Brain pericyte (primary cell): ENCODE measurements at regions not wholly inside any gene's neighbourhood (a gene's known extent, or its start where the extent isn't known, plus 50 kb on each side); places are given as distances from the start of the nearest gene placed in this dataset.

Experiments
- DNase-seq: peaks from one replicate; pipeline ENCODE4 v3.0.0-alpha.2; 2012; ENCODE audit warnings: low read depth, low spot score

- no peak for DNase-seq
These were observed 113.0 kb downstream of the PLEKHG1 start for GRCh38 chr6:150712505-150713252.

GRCh38 chr6:150713487-150713886, 113.8 kb downstream of the PLEKHG1 start:
- no peak for DNase-seq

- DNase-seq: no peak
These were observed 114.2 kb downstream of the PLEKHG1 start for GRCh38 chr6:150713931-150714330.

- no peak for DNase-seq
These were observed 115.4 kb downstream of the PLEKHG1 start for GRCh38 chr6:150715133-150715532.

- DNase-seq: no peak
These were observed 117.7 kb downstream of the PLEKHG1 start for GRCh38 chr6:150717419-150717818.

GRCh38 chr6:150719099-150719766, 119.5 kb downstream of the PLEKHG1 start:
- DNase-seq: no peak

- no peak for DNase-seq
These were observed 120.1 kb downstream of the PLEKHG1 start for GRCh38 chr6:150719831-150720230.

GRCh38 chr6:150720774-150721233, 121.1 kb downstream of the PLEKHG1 start:
- no peak for DNase-seq

- no peak for DNase-seq
These were observed 122.0 kb downstream of the PLEKHG1 start for GRCh38 chr6:150721418-150722266.

GRCh38 chr6:150722614-150723344, 123.1 kb downstream of the PLEKHG1 start:
- no peak for DNase-seq

- DNase-seq: no peak
These were observed 123.6 kb downstream of the PLEKHG1 start for GRCh38 chr6:150723345-150723658.

GRCh38 chr6:150723857-150724256, 124.2 kb downstream of the PLEKHG1 start:
- DNase-seq: no peak

GRCh38 chr6:150725795-150726194, 126.1 kb downstream of the PLEKHG1 start:
- no peak for DNase-seq

- DNase-seq: no peak
These were observed 129.6 kb downstream of the PLEKHG1 start for GRCh38 chr6:150729188-150729748.

- DNase-seq: no peak
These were observed 131.2 kb downstream of the PLEKHG1 start for GRCh38 chr6:150730801-150731457.

GRCh38 chr6:150732765-150733539, 132.6 kb upstream of the MTHFD1L start:
- DNase-seq: no peak

- DNase-seq: no peak
These were observed 131.8 kb upstream of the MTHFD1L start for GRCh38 chr6:150733726-150734125.

- DNase-seq: no peak
These were observed 131.3 kb upstream of the MTHFD1L start for GRCh38 chr6:150734235-150734634.

- DNase-seq: no peak
These were observed 130.1 kb upstream of the MTHFD1L start for GRCh38 chr6:150735341-150735851.
